ENCODE measurements at regions not wholly inside any gene's neighbourhood (a gene's known extent, or its start where the extent isn't known, plus 50 kb on each side); places are given as distances from the start of the nearest gene placed in this dataset.

DNA sequence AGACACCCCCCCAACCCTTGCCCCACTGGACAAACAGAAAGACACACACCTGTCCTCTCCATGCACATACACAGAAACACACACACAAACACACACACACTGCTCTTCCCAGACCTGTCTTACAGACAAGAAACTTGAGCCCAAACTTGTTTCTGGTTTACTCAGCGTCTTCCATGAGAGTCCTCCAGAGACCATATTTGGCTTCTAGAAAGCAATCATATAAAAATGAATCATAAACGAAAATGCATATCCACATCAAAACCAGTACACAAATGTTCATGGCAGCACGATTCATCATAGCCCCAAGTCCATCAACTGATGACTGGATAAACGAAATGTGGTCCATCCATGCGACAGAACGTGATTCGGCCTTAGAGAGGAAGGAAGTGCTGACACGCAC is 84.2 kb upstream of the ASAP2 start:
- no peak overlapping the region for H3K27ac Mint-ChIP-seq

DNA sequence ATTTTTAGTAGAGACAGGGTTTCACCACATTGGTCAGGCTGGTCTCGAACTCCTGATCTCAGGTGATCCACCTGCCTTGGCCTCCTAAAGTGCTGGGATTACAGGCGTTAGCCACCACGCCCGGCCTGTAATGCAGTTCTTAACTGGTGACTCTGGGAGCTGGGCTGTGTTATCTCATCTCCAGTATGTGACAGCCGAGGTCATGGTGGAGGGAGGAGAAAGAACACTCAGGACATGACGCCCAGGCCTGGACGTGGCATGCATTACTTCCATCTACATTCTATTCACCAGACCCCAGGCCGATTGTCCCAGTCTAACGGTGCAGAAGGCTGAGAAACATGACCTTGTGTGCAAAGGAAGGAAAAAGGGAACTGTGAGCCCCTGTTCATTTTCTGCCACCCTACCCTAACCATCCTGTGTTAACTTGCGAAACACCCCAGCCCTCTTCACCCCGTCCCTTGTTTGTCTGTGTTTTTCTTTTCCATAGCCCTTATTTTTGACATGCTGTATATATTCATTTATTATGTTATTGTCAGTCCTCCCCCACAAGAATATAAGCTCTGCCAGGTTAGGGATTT is 88.1 kb upstream of the ASAP2 start:
- no peak for ATAC-seq (ENCODE audit: low read depth)
- no peaks in the 10 kb centered on the region for H3K9me3 Mint-ChIP-seq

More for the DNA sequence above, 84.2 kb upstream of the ASAP2 start:
- H3K4me3 Mint-ChIP-seq: no peak overlapping the region
- ATAC-seq (ENCODE audit: low read depth) (no peak), DNase-seq (no peak)
- POLR2A ChIA-PET: interaction anchor here (0.6 kb wide), 1 partner anchor 43 kb away, joined by 3 read pairs; no protein-coding TSS in a partner anchor
- no peaks in the 10 kb centered on the region for H3K36me3 Mint-ChIP-seq
- H3K9me3 Mint-ChIP-seq: no peaks in the 10 kb centered on the region
- peaks cover 4% of the 10 kb centered on the region for H3K27me3 Mint-ChIP-seq
- H3K4me1 Mint-ChIP-seq: no peaks in the 10 kb centered on the region

DNA sequence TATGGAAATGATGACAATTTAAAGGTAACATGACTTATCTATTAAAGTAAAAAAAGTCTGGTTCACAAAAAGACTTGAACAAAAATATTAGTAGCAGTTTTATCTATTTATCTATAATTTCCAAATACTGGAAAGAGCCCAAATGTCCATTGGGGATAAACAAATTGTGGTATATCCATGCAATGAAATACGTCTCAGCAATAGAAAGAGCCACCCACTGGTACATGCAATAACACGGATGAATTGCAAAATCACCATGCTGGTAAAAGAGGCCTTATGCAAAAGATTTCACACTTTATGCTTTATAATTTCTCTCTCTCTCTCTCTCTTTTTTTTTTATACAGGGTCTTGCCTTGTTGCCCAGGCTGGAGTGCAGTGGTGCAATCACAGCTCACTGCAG is 91.4 kb upstream of the ASAP2 start:
- no peaks in the 10 kb centered on the region for H3K4me1 Mint-ChIP-seq
- H3K4me3 Mint-ChIP-seq: no peak overlapping the region
- no peaks in the 10 kb centered on the region for H3K36me3 Mint-ChIP-seq
- H3K9me3 Mint-ChIP-seq: no peaks in the 10 kb centered on the region
- peaks cover 5% of the 10 kb centered on the region for H3K27me3 Mint-ChIP-seq
- ATAC-seq (ENCODE audit: low read depth) (no peak), DNase-seq (no peak)
- POLR2A ChIA-PET: no interaction called here
- H3K27ac Mint-ChIP-seq: no peak overlapping the region

More for the DNA sequence above, 88.1 kb upstream of the ASAP2 start:
- no peak for DNase-seq
- Mint-ChIP-seq H3K36me3 (no peaks in the 10 kb centered on the region), H3K27me3 (peaks cover 5% of the 10 kb centered on the region), H3K4me3 (no peak overlapping the region), H3K27ac (no peak overlapping the region), H3K4me1 (no peaks in the 10 kb centered on the region)
- POLR2A ChIA-PET: no interaction called here

DNA sequence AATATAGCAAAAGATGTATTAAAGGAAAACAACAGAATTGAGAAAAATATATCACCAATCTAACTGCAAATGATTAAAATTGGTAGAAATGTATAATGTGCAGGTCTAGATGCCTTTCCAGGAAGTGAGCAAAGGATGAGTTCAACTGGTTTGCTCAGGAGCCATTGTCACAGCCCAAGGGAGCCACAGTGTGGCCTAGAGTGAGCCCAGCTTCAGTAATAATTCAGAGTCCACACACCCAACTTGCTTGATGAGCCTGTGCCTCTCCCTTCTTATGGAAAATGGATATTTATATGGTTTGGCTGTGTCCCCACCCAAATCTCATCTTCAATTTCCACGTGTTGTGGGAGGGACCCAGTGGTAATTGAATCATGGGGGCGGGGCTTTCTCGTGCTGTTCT is 92.2 kb upstream of the ASAP2 start:
- POLR2A ChIA-PET: no interaction called here

DNA sequence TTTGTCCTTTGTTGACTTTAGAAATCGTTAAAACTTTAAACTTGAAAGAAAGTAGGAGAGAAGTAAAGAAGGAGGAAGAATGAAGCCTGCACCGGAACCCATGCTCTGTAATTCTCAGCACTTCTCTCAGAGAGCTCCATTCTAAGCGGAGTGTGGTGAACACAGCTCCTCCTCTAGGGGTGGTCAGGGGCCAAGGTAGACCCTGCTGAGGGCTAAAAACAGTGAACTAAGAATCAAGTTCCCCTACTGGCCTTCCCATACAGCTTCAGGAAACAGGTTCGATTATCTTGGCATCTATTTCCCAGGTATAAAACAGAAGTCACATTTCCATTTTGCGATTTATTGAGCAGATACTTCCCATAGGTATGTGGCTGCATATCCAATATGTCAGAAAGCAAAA is 92.7 kb upstream of the ASAP2 start:
- Mint-ChIP-seq H3K27ac (no peak overlapping the region), H3K9me3 (no peaks in the 10 kb centered on the region), H3K27me3 (peaks cover 5% of the 10 kb centered on the region), H3K4me3 (no peak overlapping the region), H3K4me1 (no peaks in the 10 kb centered on the region), H3K36me3 (no peaks in the 10 kb centered on the region)
- POLR2A ChIA-PET: no interaction called here
- ATAC-seq (ENCODE audit: low read depth) (no peak), DNase-seq (no peak)

More for the DNA sequence above, 92.2 kb upstream of the ASAP2 start:
- H3K4me1 Mint-ChIP-seq: no peaks in the 10 kb centered on the region
- DNase-seq (no peak), ATAC-seq (ENCODE audit: low read depth) (no peak)
- no peak overlapping the region for H3K27ac Mint-ChIP-seq
- H3K9me3 Mint-ChIP-seq: no peaks in the 10 kb centered on the region
- H3K4me3 Mint-ChIP-seq: no peak overlapping the region
- peaks cover 5% of the 10 kb centered on the region for H3K27me3 Mint-ChIP-seq
- no peaks in the 10 kb centered on the region for H3K36me3 Mint-ChIP-seq

DNA sequence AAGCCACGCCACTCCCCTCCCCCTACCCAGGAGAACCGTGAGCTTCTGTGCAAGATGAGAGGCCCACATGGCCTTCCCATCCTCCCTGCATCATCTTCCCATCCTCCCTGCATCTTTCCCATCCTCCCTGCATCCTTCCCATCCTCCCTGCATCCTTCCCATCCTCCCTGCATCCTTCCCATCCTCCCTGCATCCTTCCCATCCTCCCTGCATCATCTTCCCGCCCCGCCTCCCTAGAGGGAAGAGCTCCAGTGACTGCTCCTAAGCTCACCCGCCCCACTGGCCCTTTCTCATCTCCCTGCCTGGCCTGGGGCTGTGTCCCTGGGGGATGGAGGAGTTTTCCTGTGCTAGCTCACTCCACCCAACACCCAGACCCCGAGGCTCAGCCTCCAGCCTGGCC is 93.3 kb upstream of the ASAP2 start:
- Mint-ChIP-seq H3K4me1 (no peaks in the 10 kb centered on the region), H3K4me3 (no peak overlapping the region)
- POLR2A ChIA-PET: no interaction called here

DNA sequence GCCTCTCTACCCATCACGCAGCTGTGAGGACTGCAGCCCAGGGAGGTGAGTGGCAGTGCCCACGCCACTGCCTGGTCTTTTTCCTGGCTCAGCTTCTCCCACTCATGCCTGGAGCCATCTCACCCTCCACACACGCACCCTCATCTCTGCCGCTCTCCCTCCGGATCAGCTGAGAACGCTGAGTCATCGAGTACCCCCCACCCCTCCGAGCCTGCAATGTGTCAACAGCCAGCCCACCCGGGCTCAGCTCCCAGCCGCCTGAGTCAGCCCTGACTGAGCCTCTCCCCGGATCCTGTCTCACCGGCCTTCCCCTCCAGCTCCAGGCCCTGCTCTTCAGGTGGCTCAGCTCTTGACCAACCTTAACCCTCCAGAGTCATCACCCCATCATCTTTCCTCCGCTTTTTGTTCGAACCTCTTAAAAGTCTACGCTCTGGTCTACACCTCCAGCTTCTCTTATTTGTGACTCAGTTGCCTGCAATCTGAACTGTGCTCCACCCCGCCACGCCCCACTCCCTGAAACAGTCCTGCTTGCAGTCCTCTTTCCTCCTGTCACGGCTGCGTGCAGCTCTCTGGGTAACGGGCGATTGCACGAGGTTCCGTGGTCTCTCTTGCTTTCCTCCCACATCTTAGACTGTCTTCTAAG is 94.4 kb upstream of the ASAP2 start:
- H3K27ac Mint-ChIP-seq: no peak overlapping the region
- ATAC-seq (ENCODE audit: low read depth): no peak
- no peaks in the 10 kb centered on the region for H3K9me3 Mint-ChIP-seq
- peaks cover 2% of the 10 kb centered on the region for H3K27me3 Mint-ChIP-seq
- DNase-seq: no peak
- H3K4me3 Mint-ChIP-seq: no peak overlapping the region
- no peaks in the 10 kb centered on the region for H3K4me1 Mint-ChIP-seq
- no peaks in the 10 kb centered on the region for H3K36me3 Mint-ChIP-seq
- POLR2A ChIA-PET: interaction anchor here (0.6 kb wide), 1 partner anchor 464 kb away, joined by 3 read pairs; no protein-coding TSS in a partner anchor

More for the DNA sequence above, 93.3 kb upstream of the ASAP2 start:
- Mint-ChIP-seq H3K27ac (no peak overlapping the region), H3K36me3 (no peaks in the 10 kb centered on the region), H3K27me3 (peaks cover 5% of the 10 kb centered on the region), H3K9me3 (no peaks in the 10 kb centered on the region)
- no peak for DNase-seq
- ATAC-seq (ENCODE audit: low read depth): no peak

DNA sequence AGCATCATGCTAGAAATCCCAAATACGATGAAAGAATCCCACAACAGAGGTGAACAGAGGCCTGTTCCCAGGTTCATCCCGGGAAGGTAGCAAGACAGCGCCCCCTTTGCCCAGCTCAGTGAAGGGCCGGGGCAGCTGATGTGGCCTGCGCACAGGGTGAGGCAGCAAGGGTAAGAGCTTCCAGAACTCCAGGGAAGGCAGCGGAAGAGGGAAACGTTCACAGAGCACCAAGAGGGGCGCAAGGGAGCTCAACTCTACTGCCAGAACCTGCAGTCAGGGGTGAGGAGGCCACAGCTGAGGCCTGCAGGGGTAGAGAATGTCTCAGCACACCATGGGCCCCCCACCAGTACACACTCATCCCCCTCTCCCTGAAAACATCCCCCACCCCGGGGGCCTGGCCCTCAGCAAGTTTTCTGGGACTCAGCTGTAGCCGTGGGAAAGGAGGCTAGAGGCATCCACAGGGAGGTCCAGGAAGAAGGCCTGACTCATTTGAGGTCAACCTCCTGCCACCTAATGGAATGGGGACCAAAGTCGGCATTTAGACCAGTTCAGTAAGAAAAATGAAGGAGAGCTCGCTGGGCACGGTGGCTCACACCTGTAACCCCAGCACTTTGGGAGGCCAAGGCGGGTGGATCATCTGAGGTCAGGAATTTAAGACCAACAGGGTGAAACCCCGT is 95.6 kb upstream of the ASAP2 start:
- Mint-ChIP-seq H3K9me3 (no peaks in the 10 kb centered on the region), H3K4me3 (no peak overlapping the region), H3K4me1 (no peaks in the 10 kb centered on the region), H3K27ac (no peak overlapping the region), H3K27me3 (peaks cover 2% of the 10 kb centered on the region), H3K36me3 (no peaks in the 10 kb centered on the region)
- POLR2A ChIA-PET: no interaction called here
- ATAC-seq (ENCODE audit: low read depth) (no peak), DNase-seq (no peak)

DNA sequence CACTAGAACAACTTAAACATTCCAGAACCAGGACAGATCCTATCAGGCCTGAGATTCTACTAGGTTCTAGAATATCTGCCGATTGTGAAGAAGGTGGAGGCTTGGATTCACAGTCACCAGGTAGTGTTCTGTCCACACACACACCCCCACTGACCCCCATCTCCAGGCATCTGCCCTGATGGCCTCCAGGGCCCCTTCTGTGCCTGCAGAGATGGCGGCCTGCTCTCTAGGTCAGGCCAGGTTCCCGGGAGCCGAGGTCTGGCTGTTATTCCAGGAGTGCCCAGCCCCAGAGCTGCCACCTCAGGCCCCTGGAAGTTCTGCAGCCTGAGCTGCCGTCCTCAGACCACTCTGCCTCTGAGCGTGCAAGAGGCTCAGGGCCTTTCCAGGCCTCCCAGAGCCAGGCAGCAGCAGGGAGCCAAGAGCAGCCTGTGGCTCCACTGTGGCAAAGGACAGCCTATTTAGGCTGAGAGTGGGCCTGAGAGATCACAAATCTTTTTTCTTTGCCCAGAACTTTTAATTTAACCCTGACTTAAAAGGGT is 96.2 kb upstream of the ASAP2 start:
- Mint-ChIP-seq H3K9me3 (no peaks in the 10 kb centered on the region), H3K4me3 (no peak overlapping the region), H3K4me1 (no peaks in the 10 kb centered on the region), H3K36me3 (no peaks in the 10 kb centered on the region), H3K27ac (no peak overlapping the region), H3K27me3 (peaks cover 2% of the 10 kb centered on the region)
- no peak for ATAC-seq (ENCODE audit: low read depth)
- POLR2A ChIA-PET: no interaction called here
- no peak for DNase-seq

DNA sequence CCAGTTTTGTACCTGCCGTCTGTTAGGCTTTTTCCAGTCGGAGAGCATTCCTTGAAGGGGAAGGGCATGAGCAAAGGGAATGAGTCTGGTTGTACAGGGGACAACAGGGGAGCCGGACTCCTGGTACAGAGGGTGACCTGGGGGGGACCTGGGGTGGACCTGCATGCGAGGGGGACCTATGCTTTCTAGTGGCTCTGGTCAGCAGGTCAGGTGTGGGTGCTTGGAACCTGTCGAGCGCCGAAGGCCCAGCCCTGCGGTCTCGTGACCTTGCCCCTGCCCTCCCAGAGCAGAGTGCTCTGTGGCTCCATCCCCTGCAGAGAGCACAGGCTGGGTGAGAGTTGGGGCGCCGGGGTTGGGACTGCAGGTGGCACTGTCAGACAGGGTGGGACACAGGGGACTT is 96.7 kb upstream of the ASAP2 start:
- Mint-ChIP-seq H3K9me3 (no peaks in the 10 kb centered on the region), H3K4me1 (no peaks in the 10 kb centered on the region), H3K27me3 (peaks cover 2% of the 10 kb centered on the region), H3K36me3 (no peaks in the 10 kb centered on the region), H3K4me3 (no peak overlapping the region), H3K27ac (no peak overlapping the region)
- POLR2A ChIA-PET: no interaction called here
- ATAC-seq (ENCODE audit: low read depth): no peak
- DNase-seq: no peak

DNA sequence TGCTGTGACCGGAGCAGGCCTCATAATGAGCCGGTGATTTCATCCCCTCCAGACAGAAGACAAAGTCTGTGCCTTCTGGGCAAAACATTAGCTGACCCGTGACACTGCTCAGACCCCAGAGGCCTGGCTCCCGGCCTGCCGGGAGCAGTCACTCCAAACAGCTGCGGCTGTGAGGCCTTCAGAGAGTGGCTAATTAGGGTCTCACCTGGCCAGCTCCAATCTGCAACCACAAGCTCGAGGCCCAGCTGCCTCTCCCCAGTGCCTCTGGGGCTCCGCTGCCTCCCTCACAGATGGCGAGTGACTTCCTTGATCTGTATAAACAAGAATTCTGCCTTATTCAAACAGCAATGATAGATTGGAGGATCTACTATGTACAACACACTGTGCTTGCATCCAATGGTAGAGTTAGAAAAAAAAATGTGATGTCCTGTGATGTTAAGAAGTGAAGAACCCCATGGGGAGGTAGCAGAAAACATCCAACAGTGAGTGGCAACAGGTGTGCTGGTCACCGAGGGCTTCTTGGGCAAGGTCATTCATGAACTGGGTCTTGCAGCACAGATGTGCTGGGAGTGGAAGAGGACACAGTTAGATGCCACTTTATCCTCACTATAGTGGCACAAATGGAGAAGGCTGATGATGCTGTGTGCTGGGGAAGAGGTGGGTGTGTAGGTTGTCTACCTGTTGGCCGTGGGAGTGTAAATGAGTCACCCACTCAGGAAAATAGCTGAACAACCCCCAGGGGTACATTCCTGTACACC is 98.2 kb upstream of the ASAP2 start:
- no peak for ATAC-seq (ENCODE audit: low read depth)
- Mint-ChIP-seq H3K9me3 (no peaks in the 10 kb centered on the region), H3K4me1 (no peaks in the 10 kb centered on the region), H3K27ac (no peak overlapping the region), H3K4me3 (no peak overlapping the region), H3K27me3 (no peaks in the 10 kb centered on the region), H3K36me3 (no peaks in the 10 kb centered on the region)
- POLR2A ChIA-PET: no interaction called here
- no peak for DNase-seq

DNA sequence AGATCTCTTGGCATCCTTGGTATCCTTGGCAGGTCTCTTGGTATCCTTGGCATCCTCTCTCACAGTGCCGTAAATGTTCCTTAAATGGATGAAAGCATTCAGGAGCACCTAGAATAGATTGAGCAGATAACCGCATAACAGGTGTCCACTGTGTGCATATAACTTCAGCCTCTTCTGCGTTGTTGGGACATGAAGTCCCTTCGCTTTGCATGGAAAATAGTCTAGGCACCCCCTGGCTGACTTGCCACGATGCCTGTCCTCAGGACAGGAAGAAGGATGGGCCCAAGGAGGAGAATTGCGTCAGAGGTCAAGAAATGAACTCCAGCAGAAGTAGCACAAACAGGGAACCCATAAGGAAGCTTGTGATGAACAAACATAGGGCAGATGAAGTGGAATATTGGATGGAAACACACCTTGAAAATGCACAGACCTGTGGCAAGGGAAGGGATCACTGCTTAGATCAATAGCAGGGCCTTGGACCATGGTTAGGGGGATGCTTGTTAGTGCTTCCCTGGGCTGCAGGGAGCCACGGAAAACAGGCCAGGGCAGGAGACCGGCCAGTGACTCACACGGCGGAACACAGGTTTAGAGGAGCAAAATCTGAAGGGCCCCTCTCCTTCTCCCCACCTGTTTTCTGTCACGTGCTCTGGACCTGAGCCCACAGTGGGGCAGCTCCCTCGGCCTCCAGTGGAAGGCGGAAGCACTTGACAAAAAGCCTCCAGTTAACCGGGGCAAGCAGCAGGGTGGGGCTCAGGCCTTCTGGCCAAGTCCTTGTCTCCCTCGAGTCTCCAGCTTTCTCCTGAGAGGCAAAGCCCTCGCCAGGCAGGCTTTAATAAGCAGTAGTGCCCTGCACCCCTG is 99.2 kb upstream of the ASAP2 start:
- DNase-seq (no peak), ATAC-seq (ENCODE audit: low read depth) (no peak)
- POLR2A ChIA-PET: no interaction called here
- no peaks in the 10 kb centered on the region for H3K27me3 Mint-ChIP-seq
- no peaks in the 10 kb centered on the region for H3K9me3 Mint-ChIP-seq
- no peak overlapping the region for H3K4me3 Mint-ChIP-seq
- no peaks in the 10 kb centered on the region for H3K36me3 Mint-ChIP-seq
- H3K4me1 Mint-ChIP-seq: no peaks in the 10 kb centered on the region
- no peak overlapping the region for H3K27ac Mint-ChIP-seq
